ENCODE measurements at regions not wholly inside any gene's neighbourhood (a gene's known extent, or its start where the extent isn't known, plus 50 kb on each side); places are given as distances from the start of the nearest gene placed in this dataset.

- TF ChIP-seq, protein P1, sequence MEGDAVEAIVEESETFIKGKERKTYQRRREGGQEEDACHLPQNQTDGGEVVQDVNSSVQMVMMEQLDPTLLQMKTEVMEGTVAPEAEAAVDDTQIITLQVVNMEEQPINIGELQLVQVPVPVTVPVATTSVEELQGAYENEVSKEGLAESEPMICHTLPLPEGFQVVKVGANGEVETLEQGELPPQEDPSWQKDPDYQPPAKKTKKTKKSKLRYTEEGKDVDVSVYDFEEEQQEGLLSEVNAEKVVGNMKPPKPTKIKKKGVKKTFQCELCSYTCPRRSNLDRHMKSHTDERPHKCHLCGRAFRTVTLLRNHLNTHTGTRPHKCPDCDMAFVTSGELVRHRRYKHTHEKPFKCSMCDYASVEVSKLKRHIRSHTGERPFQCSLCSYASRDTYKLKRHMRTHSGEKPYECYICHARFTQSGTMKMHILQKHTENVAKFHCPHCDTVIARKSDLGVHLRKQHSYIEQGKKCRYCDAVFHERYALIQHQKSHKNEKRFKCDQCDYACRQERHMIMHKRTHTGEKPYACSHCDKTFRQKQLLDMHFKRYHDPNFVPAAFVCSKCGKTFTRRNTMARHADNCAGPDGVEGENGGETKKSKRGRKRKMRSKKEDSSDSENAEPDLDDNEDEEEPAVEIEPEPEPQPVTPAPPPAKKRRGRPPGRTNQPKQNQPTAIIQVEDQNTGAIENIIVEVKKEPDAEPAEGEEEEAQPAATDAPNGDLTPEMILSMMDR (IDR thresholded peaks at IDR 0.05 in 4 of 5, conservative IDR thresholded peaks at IDR 0.05 in 1 of 5) = no peak
- TF ChIP-seq POLR2A (IDR thresholded peaks at IDR 0.05) = no peak
These were observed 327.0 kb upstream of the NR5A2 start for GRCh38 chr1:199700551-199700950.

All from gastrocnemius medialis (tissue), 4 donors.